HG03139 (cell line): ENCODE measurements at regions not wholly inside any gene's neighbourhood (a gene's known extent, or its start where the extent isn't known, plus 50 kb on each side); places are given as distances from the start of the nearest gene placed in this dataset.
"Not testable (repeated sequence)": the region's sequence is repeated elsewhere in the genome, so short reads cannot be mapped to it uniquely, and the experiment has no call there.

ENCODE experiments used
- ATAC-seq: cut with Tn5 transposase; IDR thresholded peaks from one replicate; pipeline ENCODE4 v1.9.1; 2021; ENCODE audit not compliant: unreplicated experiment

- ATAC-seq, result no peak
These were observed 726.4 kb upstream of the SOX11 start for GRCh38 chr2:4965556-4966320.

GRCh38 chr2:4967206-4967605, 725.0 kb upstream of the SOX11 start:
- ATAC-seq, result no peak

- no peak for ATAC-seq
These were observed 719.7 kb upstream of the SOX11 start for GRCh38 chr2:4972472-4972871.

- no peak for ATAC-seq
These were observed 718.8 kb upstream of the SOX11 start for GRCh38 chr2:4973354-4973753.

- ATAC-seq, result no peak
These were observed 718.2 kb upstream of the SOX11 start for GRCh38 chr2:4973973-4974372.

GRCh38 chr2:4976407-4976806, 715.8 kb upstream of the SOX11 start:
- no peak for ATAC-seq

GRCh38 chr2:4979111-4979510, 713.1 kb upstream of the SOX11 start:
- no peak for ATAC-seq

- ATAC-seq, result no peak
These were observed 711.2 kb upstream of the SOX11 start for GRCh38 chr2:4980995-4981394.

- no peak for ATAC-seq
These were observed 710.3 kb upstream of the SOX11 start for GRCh38 chr2:4981802-4982409.

- ATAC-seq, result not testable (repeated sequence)
These were observed 703.7 kb upstream of the SOX11 start for GRCh38 chr2:4988444-4988843.

GRCh38 chr2:4992226-4992625, 700.0 kb upstream of the SOX11 start:
- ATAC-seq, result no peak

- ATAC-seq, result no peak
These were observed 696.7 kb upstream of the SOX11 start for GRCh38 chr2:4995466-4995865.

- no peak for ATAC-seq
These were observed 684.6 kb upstream of the SOX11 start for GRCh38 chr2:5007596-5007995.

- no peak for ATAC-seq
These were observed 672.9 kb upstream of the SOX11 start for GRCh38 chr2:5019324-5019723.

- ATAC-seq, result no peak
These were observed 671.9 kb upstream of the SOX11 start for GRCh38 chr2:5020116-5020875.

GRCh38 chr2:5021136-5021535, 671.0 kb upstream of the SOX11 start:
- ATAC-seq, result no peak

- no peak for ATAC-seq
These were observed 670.1 kb upstream of the SOX11 start for GRCh38 chr2:5022061-5022460.

GRCh38 chr2:5022708-5023635, 669.2 kb upstream of the SOX11 start:
- not testable (repeated sequence) for ATAC-seq

GRCh38 chr2:5026571-5027234, 665.5 kb upstream of the SOX11 start:
- ATAC-seq, result no peak

- no peak for ATAC-seq
These were observed 657.1 kb upstream of the SOX11 start for GRCh38 chr2:5035057-5035488.
